HCT116 (cell line): ENCODE measurements at regions not wholly inside any gene's neighbourhood (a gene's known extent, or its start where the extent isn't known, plus 50 kb on each side); places are given as distances from the start of the nearest gene placed in this dataset.

Source experiments
- MAX ChIP-seq: IDR thresholded peaks from 2 replicates; pipeline ENCODE4 v1.6.1; 2012
- RAD21 ChIP-seq: IDR thresholded peaks from 2 replicates; pipeline ENCODE4 v1.6.1; 2012; ENCODE audit warnings: low read depth, mild to moderate bottlenecking
- REST ChIP-seq: IDR thresholded peaks from 2 replicates; pipeline ENCODE4 v1.6.1; 2012; ENCODE audit warnings: low read depth
- ZNF274 ChIP-seq: fragments of 200-500 bp; sonication (Bioruptor generic); IDR thresholded peaks from 2 replicates; pipeline ENCODE4 v1.6.1; 2014; ENCODE audit warnings: mild to moderate bottlenecking, low read depth, low read length, inconsistent platforms
- TF ChIP-seq, protein P1 (sequence below), 3 experiments: fragments of 200-600 bp in 1 of 3; sonication (generic) in 1 of 3; IDR thresholded peaks in 2 of 3; conservative IDR thresholded peaks in 1 of 3; 2 replicates each; pipeline ENCODE4 v1.5.1; 2012 to 2017; ENCODE audit warnings: low read depth in 2 of 3, low read length in 2 of 3, antibody characterized with exemption in 1 of 3, borderline replicate concordance in 1 of 3, control low read depth in 1 of 3, mild to moderate bottlenecking in 1 of 3, mixed read lengths in 1 of 3, mixed run types in 1 of 3, moderate library complexity in 1 of 3; ENCODE audit not compliant: insufficient read depth in 1 of 3

DNA sequence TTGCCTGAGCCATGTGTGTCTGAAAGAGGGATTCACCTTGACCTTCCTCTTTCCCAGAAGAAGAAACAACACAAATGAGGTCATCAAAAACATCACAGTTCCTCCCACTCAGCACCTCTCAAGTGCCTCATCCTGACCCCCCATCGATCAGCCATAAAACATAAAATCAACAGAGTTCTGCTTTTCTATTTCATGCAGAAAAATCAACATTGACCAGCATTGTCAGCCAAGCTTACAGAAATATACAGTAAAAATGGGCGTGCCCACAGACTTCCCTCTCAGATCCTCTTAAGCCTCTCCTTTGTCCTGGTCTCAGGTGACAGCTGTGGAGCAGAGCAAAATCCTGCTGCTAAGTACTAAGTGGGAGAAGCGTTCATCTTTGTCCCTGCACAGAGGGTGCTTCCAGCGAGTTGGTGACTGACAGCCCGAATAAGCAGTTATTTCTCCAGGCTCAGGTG, 213.3 kb downstream of the OLFM4 start:
- TF ChIP-seq MAX (no peak), REST (no peak), RAD21 (no peak), ZNF274 (no peak)
- TF ChIP-seq, protein P1, sequence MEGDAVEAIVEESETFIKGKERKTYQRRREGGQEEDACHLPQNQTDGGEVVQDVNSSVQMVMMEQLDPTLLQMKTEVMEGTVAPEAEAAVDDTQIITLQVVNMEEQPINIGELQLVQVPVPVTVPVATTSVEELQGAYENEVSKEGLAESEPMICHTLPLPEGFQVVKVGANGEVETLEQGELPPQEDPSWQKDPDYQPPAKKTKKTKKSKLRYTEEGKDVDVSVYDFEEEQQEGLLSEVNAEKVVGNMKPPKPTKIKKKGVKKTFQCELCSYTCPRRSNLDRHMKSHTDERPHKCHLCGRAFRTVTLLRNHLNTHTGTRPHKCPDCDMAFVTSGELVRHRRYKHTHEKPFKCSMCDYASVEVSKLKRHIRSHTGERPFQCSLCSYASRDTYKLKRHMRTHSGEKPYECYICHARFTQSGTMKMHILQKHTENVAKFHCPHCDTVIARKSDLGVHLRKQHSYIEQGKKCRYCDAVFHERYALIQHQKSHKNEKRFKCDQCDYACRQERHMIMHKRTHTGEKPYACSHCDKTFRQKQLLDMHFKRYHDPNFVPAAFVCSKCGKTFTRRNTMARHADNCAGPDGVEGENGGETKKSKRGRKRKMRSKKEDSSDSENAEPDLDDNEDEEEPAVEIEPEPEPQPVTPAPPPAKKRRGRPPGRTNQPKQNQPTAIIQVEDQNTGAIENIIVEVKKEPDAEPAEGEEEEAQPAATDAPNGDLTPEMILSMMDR (IDR thresholded peaks at IDR 0.05 in 2 of 3, conservative IDR thresholded peaks at IDR 0.05 in 1 of 3; ENCODE audit: borderline replicate concordance in 1 of 3, insufficient read depth in 1 of 3, low read depth in 2 of 3, low read length in 2 of 3): no peak
